CD4-positive, alpha-beta memory T cell (primary cell): ENCODE measurements at regions not wholly inside any gene's neighbourhood (a gene's known extent, or its start where the extent isn't known, plus 50 kb on each side); places are given as distances from the start of the nearest gene placed in this dataset.

Experiments
- CTCF ChIA-PET: fragments of 350-600 bp; sonication (Branson Sonifier 250); formaldehyde crosslinking; loops from one replicate; lab custom pipeline; 2021; ENCODE audit warnings: inconsistent platforms; ENCODE audit not compliant: partially characterized antibody; lab: Charles Lee
- POLR2A ChIA-PET: fragments of 350-600 bp; sonication (Branson Sonifier 250); formaldehyde crosslinking; loops from one replicate; lab custom pipeline; 2021; ENCODE audit not compliant: partially characterized antibody; lab: Charles Lee
- DNase-seq, 5 donors: peaks; one replicate each; pipeline versions ENCODE4 v3.0.0 to v3.0.0-alpha.2; 2020 to 2022; ENCODE audit warnings: mixed read lengths in 1 of 5
- H3K27ac ChIP-seq: one replicate; pipeline ENCODE4 v1.7.0; 2013; ENCODE audit warnings: low read depth, low read length
- H3K27me3 ChIP-seq: 2 replicates; pipeline ENCODE4 v1.7.0; 2013; ENCODE audit warnings: mild to moderate bottlenecking, low read length, moderate library complexity; ENCODE audit not compliant: insufficient read depth
- H3K36me3 ChIP-seq: 2 replicates; pipeline ENCODE4 v1.7.0; 2013; ENCODE audit warnings: mild to moderate bottlenecking, low read length, moderate library complexity; ENCODE audit not compliant: insufficient read depth
- H3K4me1 ChIP-seq: 2 replicates; pipeline ENCODE4 v1.7.0; 2013; ENCODE audit warnings: mild to moderate bottlenecking, low read length, moderate library complexity; ENCODE audit not compliant: insufficient read depth
- H3K4me3 ChIP-seq, 2 donors: one replicate each; pipeline ENCODE4 v1.7.0; 2013; ENCODE audit warnings: low read length in 2 of 2, mild to moderate bottlenecking in 1 of 2
- H3K9me3 ChIP-seq, 2 donors: one replicate each; pipeline ENCODE4 v1.7.0; 2013; ENCODE audit warnings: low read length in 2 of 2, control low read depth in 1 of 2; ENCODE audit not compliant: control insufficient read depth in 1 of 2
- H3K27ac Mint-ChIP-seq, 7 donors: one replicate each; pipeline ENCODE4 v1.8.0; 2020 to 2021; ENCODE audit warnings: mixed read lengths in 7 of 7, mild to moderate bottlenecking in 6 of 7, inconsistent platforms in 3 of 7, moderate library complexity in 3 of 7
- H3K27me3 Mint-ChIP-seq, 2 donors: one replicate each; pipeline ENCODE4 v1.8.0; 2020 to 2021; ENCODE audit warnings: mixed read lengths in 2 of 2
- H3K36me3 Mint-ChIP-seq, 2 donors: one replicate each; pipeline ENCODE4 v1.8.0; 2020 to 2021; ENCODE audit warnings: mixed read lengths in 2 of 2, inconsistent platforms in 1 of 2, mild to moderate bottlenecking in 1 of 2
- H3K4me1 Mint-ChIP-seq, 4 donors: one replicate each; pipeline ENCODE4 v1.8.0; 2020 to 2021; ENCODE audit warnings: mixed read lengths in 4 of 4, mild to moderate bottlenecking in 1 of 4
- H3K4me3 Mint-ChIP-seq, 8 donors: one replicate each; pipeline ENCODE4 v1.8.0; 2020 to 2021; ENCODE audit warnings: mixed read lengths in 8 of 8, mild to moderate bottlenecking in 7 of 8, moderate library complexity in 6 of 8, inconsistent platforms in 3 of 8
- H3K9me3 Mint-ChIP-seq, 8 donors: one replicate each; pipeline ENCODE4 v1.8.0; 2020 to 2021; ENCODE audit warnings: mixed read lengths in 8 of 8, mild to moderate bottlenecking in 5 of 8, inconsistent platforms in 3 of 8, moderate library complexity in 1 of 8
- intact Hi-C: fragments of 100-400 bp; cut with micrococcal nuclease; formaldehyde crosslinking; loops from one replicate; pipeline ENCODE4 v1.15.1; 2023

GRCh38 chr16:47938272-47938671, 217.5 kb downstream of the ABCC12 start:
- ChIA-PET POLR2A (no interaction called here), CTCF (no interaction called here)
- Histone ChIP-seq H3K9me3 (no peaks in the 10 kb centered on the region), H3K27ac (no peak overlapping the region), H3K4me1 (no peaks in the 10 kb centered on the region), H3K4me3 (no peak overlapping the region), H3K27me3 (no peaks in the 10 kb centered on the region), H3K36me3 (no peaks in the 10 kb centered on the region)
- Mint-ChIP-seq H3K9me3 (peaks cover 0 to 7% (median 4%) of the 10 kb centered on the region in 8 donors), H3K27ac (no peak overlapping the region), H3K36me3 (no peaks in the 10 kb centered on the region), H3K4me3 (no peak overlapping the region), H3K4me1 (no peaks in the 10 kb centered on the region), H3K27me3 (peaks cover 4 to 11% of the 10 kb centered on the region in 2 donors)
- no peak for DNase-seq
- intact Hi-C loops, result no loop called here

DNA sequence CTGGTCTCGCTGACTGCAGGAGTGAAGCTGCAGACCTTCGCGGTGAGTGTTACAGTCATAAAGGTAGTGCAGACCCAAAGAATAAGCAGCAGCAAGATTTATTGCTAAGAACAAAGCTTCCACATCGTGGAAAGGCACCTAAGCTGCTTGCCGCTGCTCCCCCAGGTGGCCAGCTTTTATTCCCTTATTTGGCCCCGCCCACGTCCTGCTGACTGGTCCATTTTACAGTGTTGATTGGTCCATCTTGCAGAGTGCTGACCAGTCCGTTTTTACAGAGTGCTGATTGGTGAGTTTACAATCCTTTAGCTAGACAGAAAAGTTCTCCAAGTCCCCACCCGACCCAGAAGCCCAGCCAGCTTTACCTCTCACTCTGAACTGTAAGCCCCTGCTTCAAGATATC, 227.8 kb downstream of the ABCC12 start:
- no peaks in the 10 kb centered on the region for H3K36me3 ChIP-seq
- no peak overlapping the region for H3K4me3 ChIP-seq
- no peaks in the 10 kb centered on the region for H3K4me1 Mint-ChIP-seq
- H3K4me1 ChIP-seq, result no peaks in the 10 kb centered on the region
- peaks cover 0 to 5% of the 10 kb centered on the region in 2 donors for H3K27me3 Mint-ChIP-seq
- CTCF ChIA-PET, result no interaction called here
- H3K4me3 Mint-ChIP-seq, result no peak overlapping the region
- POLR2A ChIA-PET, result no interaction called here
- peaks cover 0 to 7% (median under 1%) of the 10 kb centered on the region in 8 donors for H3K9me3 Mint-ChIP-seq
- no peak overlapping the region for H3K27ac ChIP-seq
- no peaks in the 10 kb centered on the region for H3K9me3 ChIP-seq
- no peak for DNase-seq
- H3K27me3 ChIP-seq, result no peaks in the 10 kb centered on the region
- intact Hi-C loops, result no loop called here
- no peaks in the 10 kb centered on the region for H3K36me3 Mint-ChIP-seq
- H3K27ac Mint-ChIP-seq, result no peak overlapping the region

DNA sequence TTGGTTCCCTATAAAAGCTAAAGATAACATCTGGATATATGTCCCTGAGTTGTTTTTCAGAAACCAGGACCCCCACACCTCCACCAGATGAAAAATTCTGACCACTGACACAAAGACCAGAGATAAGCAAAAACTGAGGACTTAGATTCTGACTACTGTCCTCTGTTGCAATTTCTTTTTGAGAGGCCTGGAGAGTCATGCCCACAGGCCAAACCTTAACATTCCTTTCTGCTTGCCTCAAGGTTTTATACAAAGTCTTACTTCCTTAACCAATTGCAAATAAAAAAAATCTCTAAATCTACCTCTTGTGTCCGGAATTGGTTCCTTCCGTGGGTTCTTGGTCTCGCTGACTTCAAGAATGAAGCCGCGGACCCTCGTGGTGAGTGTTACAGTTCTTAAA, 228.5 kb downstream of the ABCC12 start:
- H3K27me3 ChIP-seq, result no peaks in the 10 kb centered on the region
- no peak overlapping the region for H3K4me3 ChIP-seq
- Mint-ChIP-seq H3K4me1 (no peaks in the 10 kb centered on the region), H3K9me3 (peaks cover 0 to 5% (median 0%) of the 10 kb centered on the region in 8 donors), H3K4me3 (no peak overlapping the region), H3K27me3 (peaks cover 0 to 5% of the 10 kb centered on the region in 2 donors), H3K27ac (no peak overlapping the region), H3K36me3 (no peaks in the 10 kb centered on the region)
- ChIA-PET POLR2A (no interaction called here), CTCF (no interaction called here)
- no peaks in the 10 kb centered on the region for H3K9me3 ChIP-seq
- no peak for DNase-seq
- no peaks in the 10 kb centered on the region for H3K36me3 ChIP-seq
- intact Hi-C loops, result no loop called here
- no peak overlapping the region for H3K27ac ChIP-seq
- H3K4me1 ChIP-seq, result no peaks in the 10 kb centered on the region

DNA sequence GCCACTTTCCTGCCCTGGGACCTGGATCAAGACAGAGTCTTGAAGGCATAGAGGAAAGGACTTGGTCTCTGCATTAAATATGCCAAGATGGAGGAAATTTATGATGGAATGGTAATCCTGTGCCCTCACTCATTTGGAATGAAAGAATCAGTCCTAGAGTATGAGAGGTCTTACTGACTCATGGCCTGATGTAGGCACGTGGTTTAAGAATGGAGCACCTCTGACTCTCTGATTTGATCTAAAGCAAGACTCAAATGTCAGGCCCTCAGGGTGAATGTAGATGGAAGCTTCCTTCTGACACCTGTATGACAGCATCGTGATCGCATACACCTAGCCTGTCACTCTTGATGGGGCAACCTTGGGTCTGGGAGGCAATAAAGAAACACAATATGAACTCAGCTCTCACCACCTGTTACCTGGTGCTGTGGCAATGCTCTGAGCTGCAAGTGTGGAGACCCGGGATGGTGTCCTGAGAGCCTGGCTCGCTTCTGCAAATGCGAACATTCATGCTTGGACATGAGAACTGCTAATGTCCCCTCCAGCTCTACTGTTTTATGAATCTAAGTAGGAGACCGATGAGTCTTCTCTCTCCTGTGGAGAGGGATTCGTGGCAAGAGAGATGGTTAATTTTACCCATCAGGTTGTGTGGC, 229.9 kb downstream of the ABCC12 start:
- no peak overlapping the region for H3K27ac Mint-ChIP-seq
- intact Hi-C loops, result no loop called here
- no peak overlapping the region for H3K4me3 Mint-ChIP-seq
- peaks cover 0 to 4% (median 0%) of the 10 kb centered on the region in 8 donors for H3K9me3 Mint-ChIP-seq
- POLR2A ChIA-PET, result no interaction called here
- H3K4me1 ChIP-seq, result no peaks in the 10 kb centered on the region
- peaks cover 2 to 3% of the 10 kb centered on the region in 2 donors for H3K27me3 Mint-ChIP-seq
- DNase-seq, result no peak
- CTCF ChIA-PET, result no interaction called here
- no peaks in the 10 kb centered on the region for H3K36me3 Mint-ChIP-seq
- H3K36me3 ChIP-seq, result no peaks in the 10 kb centered on the region
- no peak overlapping the region for H3K4me3 ChIP-seq
- no peaks in the 10 kb centered on the region for H3K4me1 Mint-ChIP-seq
- no peaks in the 10 kb centered on the region for H3K9me3 ChIP-seq
- H3K27me3 ChIP-seq, result no peaks in the 10 kb centered on the region
- H3K27ac ChIP-seq, result no peak overlapping the region

DNA sequence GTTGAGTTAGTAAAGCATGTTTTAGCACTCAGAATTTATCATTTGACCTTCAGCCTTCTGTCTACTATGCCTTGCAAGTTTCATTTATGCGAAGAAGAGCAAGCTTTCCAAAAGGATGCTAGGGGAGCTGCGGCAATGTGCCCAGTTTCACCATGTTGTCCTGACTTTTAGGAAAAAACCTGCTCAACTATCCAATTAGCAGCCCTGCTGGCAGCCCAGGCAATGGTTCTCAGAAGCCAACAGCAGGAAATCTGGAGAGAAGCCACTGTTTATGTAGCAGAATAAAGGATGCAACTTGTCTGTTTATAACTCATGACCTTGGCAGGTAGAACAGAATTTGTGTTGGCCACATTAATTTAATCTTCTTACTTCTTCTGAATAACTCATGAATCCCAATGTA, 230.8 kb downstream of the ABCC12 start:
- no peak overlapping the region for H3K27ac Mint-ChIP-seq
- no peaks in the 10 kb centered on the region for H3K36me3 ChIP-seq
- H3K9me3 ChIP-seq, result no peaks in the 10 kb centered on the region
- no peaks in the 10 kb centered on the region for H3K27me3 ChIP-seq
- H3K36me3 Mint-ChIP-seq, result no peaks in the 10 kb centered on the region
- no peak overlapping the region for H3K4me3 ChIP-seq
- H3K4me1 ChIP-seq, result no peaks in the 10 kb centered on the region
- DNase-seq, result no peak
- POLR2A ChIA-PET, result no interaction called here
- H3K27ac ChIP-seq, result no peak overlapping the region
- no peaks in the 10 kb centered on the region for H3K9me3 Mint-ChIP-seq
- intact Hi-C loops, result no loop called here
- no peak overlapping the region for H3K4me3 Mint-ChIP-seq
- no peaks in the 10 kb centered on the region for H3K4me1 Mint-ChIP-seq
- CTCF ChIA-PET, result no interaction called here
- H3K27me3 Mint-ChIP-seq, result peaks cover 2 to 7% of the 10 kb centered on the region in 2 donors

- Histone ChIP-seq H3K4me1 (no peaks in the 10 kb centered on the region), H3K36me3 (no peaks in the 10 kb centered on the region), H3K27ac (no peak overlapping the region), H3K27me3 (no peaks in the 10 kb centered on the region), H3K4me3 (no peak overlapping the region), H3K9me3 (no peaks in the 10 kb centered on the region)
- H3K27me3 Mint-ChIP-seq, result peaks cover 2 to 7% of the 10 kb centered on the region in 2 donors
- no peaks in the 10 kb centered on the region for H3K4me1 Mint-ChIP-seq
- H3K4me3 Mint-ChIP-seq, result no peak overlapping the region
- no peaks in the 10 kb centered on the region for H3K36me3 Mint-ChIP-seq
- POLR2A ChIA-PET, result no interaction called here
- DNase-seq, result no peak
- intact Hi-C loops, result no loop called here
- H3K9me3 Mint-ChIP-seq, result no peaks in the 10 kb centered on the region
- no peak overlapping the region for H3K27ac Mint-ChIP-seq
- CTCF ChIA-PET, result no interaction called here
These were observed 234.3 kb downstream of the ABCC12 start for GRCh38 chr16:47921535-47921934.

- no peaks in the 10 kb centered on the region for H3K9me3 ChIP-seq
- H3K36me3 ChIP-seq, result no peaks in the 10 kb centered on the region
- Mint-ChIP-seq H3K4me3 (no peak overlapping the region), H3K36me3 (no peaks in the 10 kb centered on the region), H3K27me3 (peaks cover 2 to 7% of the 10 kb centered on the region in 2 donors), H3K27ac (no peak overlapping the region), H3K4me1 (no peaks in the 10 kb centered on the region), H3K9me3 (no peaks in the 10 kb centered on the region)
- POLR2A ChIA-PET, result no interaction called here
- H3K27me3 ChIP-seq, result no peaks in the 10 kb centered on the region
- CTCF ChIA-PET, result no interaction called here
- no peak overlapping the region for H3K4me3 ChIP-seq
- no peak overlapping the region for H3K27ac ChIP-seq
- no peak for DNase-seq
- H3K4me1 ChIP-seq, result no peaks in the 10 kb centered on the region
- intact Hi-C loops, result no loop called here
These were observed 235.1 kb downstream of the ABCC12 start for GRCh38 chr16:47920709-47921108.
